Endothelial cell of umbilical vein (primary cell): ENCODE measurements at regions not wholly inside any gene's neighbourhood (a gene's known extent, or its start where the extent isn't known, plus 50 kb on each side); places are given as distances from the start of the nearest gene placed in this dataset.
A peak's percentile ranks its signal among the peaks of the same experiment; 100 is the strongest.

Experiments
- BruUV-seq: library from RNA; stranded (reverse); fragments of 400-500 nt; replicated peaks from 2 replicates; lab custom pipeline; 2021; lab: Mats Ljungman, UMichigan
- CTCF ChIA-PET: fragments of 300-600, 350-600 bp; sonication (Branson Sonifier 250); formaldehyde crosslinking; loops from one replicate; lab custom pipeline; 2021; ENCODE audit warnings: antibody characterized with exemption, inconsistent platforms; lab: Charles Lee
- POLR2A ChIA-PET: fragments of 300-600, 350-600 bp; sonication (Branson Sonifier 250); formaldehyde crosslinking; loops from one replicate; lab custom pipeline; 2021; ENCODE audit warnings: antibody characterized with exemption, inconsistent platforms; lab: Charles Lee
- DNase-seq: peaks from one replicate; pipeline ENCODE4 v3.0.0-alpha.2; 2011; ENCODE audit warnings: low read depth, low spot score
- FAIRE-seq: peaks from 2 replicates; lab custom pipeline; 2011; peaks lifted over from hg19 to GRCh38; lab: Jason Lieb, UNC
- H2AFZ ChIP-seq: 2 replicates; pipeline ENCODE4 v1.6.0; 2012; ENCODE audit warnings: low read depth, low read length, control low read depth, inconsistent platforms
- H3K27ac ChIP-seq: 2 replicates; pipeline ENCODE4 v1.5.1; 2011; ENCODE audit warnings: low read depth, mild to moderate bottlenecking, control low read depth, low read length, moderate library complexity; ENCODE audit not compliant: insufficient read depth
- H3K27me3 ChIP-seq, 2 experiments: 2 replicates each; pipeline versions ENCODE4 v1.6.0 to v1.6.1; 2011; ENCODE audit warnings: low read length in 2 of 2, mixed read lengths in 1 of 2; ENCODE audit not compliant: control insufficient read depth in 2 of 2, insufficient read depth in 2 of 2
- H3K36me3 ChIP-seq, 2 experiments: 2 replicates in 1 of 2; 3 replicates in 1 of 2; pipeline ENCODE4 v1.5.1; 2011; ENCODE audit warnings: low read length in 2 of 2, mild to moderate bottlenecking in 1 of 2, moderate library complexity in 1 of 2; ENCODE audit not compliant: control insufficient read depth in 2 of 2, insufficient read depth in 2 of 2; ENCODE audit errors: extremely low read depth in 1 of 2
- H3K4me1 ChIP-seq: 3 replicates; pipeline ENCODE4 v1.5.1; 2011; ENCODE audit warnings: mild to moderate bottlenecking, low read length; ENCODE audit not compliant: control insufficient read depth, insufficient read depth; ENCODE audit errors: extremely low read depth
- H3K4me2 ChIP-seq: 2 replicates; pipeline ENCODE4 v1.6.1; 2011; ENCODE audit warnings: low read length, control low read depth, mixed read lengths; ENCODE audit not compliant: insufficient read depth
- H3K4me3 ChIP-seq, 3 experiments: fragments of 200-600 bp in 1 of 3; sonication (generic), shearing (Covaris generic) in 1 of 3; replicated peaks in 1 of 3; 2 replicates each; pipeline ENCODE4 v1.5.1; 2011 to 2016; ENCODE audit warnings: control low read depth in 3 of 3, low read length in 3 of 3, mild to moderate bottlenecking in 2 of 3, inconsistent platforms in 1 of 3, low read depth in 1 of 3, moderate library complexity in 1 of 3; ENCODE audit not compliant: insufficient read depth in 1 of 3
- H3K79me2 ChIP-seq: 2 replicates; pipeline ENCODE4 v1.6.0; 2012; ENCODE audit warnings: low read length, inconsistent platforms; ENCODE audit not compliant: control insufficient read depth, insufficient read depth
- H3K9ac ChIP-seq: replicated peaks from 2 replicates; pipeline ENCODE3; 2011; ENCODE audit warnings: low read length, control low read depth; ENCODE audit not compliant: insufficient read depth; ENCODE audit errors: extremely low read depth
- H3K9me1 ChIP-seq: replicated peaks from 3 replicates; pipeline ENCODE4 v1.6.0; 2011; ENCODE audit warnings: mild to moderate bottlenecking, low read length; ENCODE audit not compliant: control insufficient read depth, insufficient read depth; ENCODE audit errors: extremely low read depth
- H3K9me3 ChIP-seq: replicated peaks from 2 replicates; pipeline ENCODE4 v1.5.1; 2012; ENCODE audit warnings: low read length, inconsistent platforms; ENCODE audit not compliant: control insufficient read depth, insufficient read depth
- H4K20me1 ChIP-seq: replicated peaks from 2 replicates; pipeline ENCODE3; 2011; ENCODE audit warnings: mild to moderate bottlenecking, low read length; ENCODE audit not compliant: control insufficient read depth, insufficient read depth; ENCODE audit errors: extremely low read depth
- EZH2 ChIP-seq: IDR thresholded peaks from 2 replicates; pipeline ENCODE4 v1.6.1; 2012; ENCODE audit warnings: borderline replicate concordance, low read depth, mild to moderate bottlenecking, moderate library complexity, low read length, inconsistent platforms; ENCODE audit not compliant: severe bottlenecking
- FOS ChIP-seq: IDR thresholded peaks from 2 replicates; pipeline ENCODE4 v1.6.1; 2011; ENCODE audit warnings: mild to moderate bottlenecking, low read length, moderate library complexity, borderline replicate concordance; ENCODE audit not compliant: insufficient read depth
- GATA2 ChIP-seq: IDR thresholded peaks from 2 replicates; pipeline ENCODE4 v1.7.0; 2011; ENCODE audit warnings: low read depth, mild to moderate bottlenecking, moderate library complexity, mixed read lengths, low read length; ENCODE audit not compliant: insufficient read length, insufficient read depth
- JUN ChIP-seq: IDR thresholded peaks from 2 replicates; pipeline ENCODE4 v1.6.1; 2011; ENCODE audit warnings: borderline replicate concordance, low read depth; ENCODE audit not compliant: insufficient read length, insufficient read depth
- MYC ChIP-seq: IDR thresholded peaks from one replicate; pipeline ENCODE4 v1.6.1; 2011; ENCODE audit warnings: mild to moderate bottlenecking, low read depth, low read length
- POLR2A ChIP-seq: IDR thresholded peaks from 2 replicates; pipeline ENCODE4 v1.6.1; 2012; ENCODE audit warnings: low read depth, mild to moderate bottlenecking, control low read depth, low read length
- POLR2AphosphoS5 ChIP-seq: IDR thresholded peaks from 2 replicates; pipeline ENCODE4 v1.6.1; 2012; ENCODE audit warnings: low read depth, mild to moderate bottlenecking, control low read depth, low read length, moderate library complexity; ENCODE audit not compliant: insufficient read depth
- dilution Hi-C: fragments of 300-500 bp; cut with MboI; formaldehyde crosslinking; loops from one replicate; pipeline ENCODE4 v1.15.0; 2019; ENCODE audit warnings: low sequenced_read_pairs; ENCODE audit not compliant: extremely low pct_ligation_motif_present
- intact Hi-C: fragments of 100-400 bp; cut with micrococcal nuclease; formaldehyde crosslinking; loops from one replicate; pipeline ENCODE4 v1.10.0; 2022
- TF ChIP-seq, protein P1 (sequence below): IDR thresholded peaks from 2 replicates; pipeline ENCODE4 v1.6.1; 2011; ENCODE audit not compliant: insufficient read depth, insufficient read length
- TF ChIP-seq, protein P2 (sequence below), 2 donors: IDR thresholded peaks; 1 replicate in 1 of 2; 2 replicates in 1 of 2; pipeline ENCODE4 v1.5.1; 2011; ENCODE audit warnings: low read length in 2 of 2, mild to moderate bottlenecking in 2 of 2, moderate library complexity in 2 of 2, control low read depth in 1 of 2, inconsistent platforms in 1 of 2, low read depth in 1 of 2; ENCODE audit not compliant: insufficient read depth in 1 of 2; ENCODE audit errors: extremely low read depth in 1 of 2

DNA sequence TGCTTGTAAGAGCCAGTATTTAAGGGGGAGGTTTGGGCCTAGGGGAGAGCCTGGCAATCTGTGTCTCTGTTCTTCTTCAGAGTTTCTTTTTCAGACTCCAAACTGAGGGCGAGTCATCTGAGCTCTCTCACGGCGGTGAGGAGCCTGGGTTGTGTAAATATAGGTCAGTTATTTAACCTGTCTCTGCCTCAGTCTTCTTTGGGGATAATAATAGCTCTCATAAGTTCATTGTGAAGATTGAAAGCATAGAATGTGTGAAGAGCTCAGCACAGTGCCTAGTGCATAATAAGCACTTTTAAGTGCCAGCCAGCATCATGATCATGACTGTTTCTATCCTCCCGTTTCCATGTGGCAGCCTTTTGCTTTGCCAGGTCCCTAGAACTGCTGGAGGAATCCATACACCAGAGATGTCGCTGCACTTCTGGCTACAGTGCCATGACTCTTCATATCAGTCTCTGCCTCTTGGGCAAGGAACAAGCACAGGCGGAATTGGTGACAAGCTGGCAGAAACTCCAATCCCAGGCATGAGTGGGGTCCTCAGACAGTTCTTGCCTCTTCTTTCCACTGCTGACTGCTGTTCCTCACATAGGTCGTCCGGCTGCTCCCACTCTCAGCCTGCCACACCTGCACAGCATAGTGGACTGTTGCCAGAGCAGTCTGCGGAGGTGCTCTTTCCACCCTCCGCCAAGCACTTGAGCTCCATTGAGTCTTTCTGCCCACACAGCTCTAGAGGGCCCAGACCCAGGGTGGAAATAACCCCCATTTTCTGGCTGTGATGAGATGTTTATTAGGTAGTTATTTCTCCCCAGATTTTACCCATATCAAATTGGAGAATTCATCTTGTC, 103.7 kb upstream of the MAML3 start:
- FAIRE-seq (no peak), DNase-seq (peak; percentile 26)
- no peak overlapping the region for H3K4me3 ChIP-seq
- H2AFZ ChIP-seq, result no peak overlapping the region
- POLR2A ChIA-PET, result interaction anchor here (1.5 kb wide), 1 partner anchor 10 kb away, joined by 6 read pairs; no protein-coding TSS in a partner anchor
- H3K9ac ChIP-seq, result peak overlapping the region; percentile 50
- H3K4me1 ChIP-seq, result peaks cover 56% of the 10 kb centered on the region
- intact Hi-C loops, result loop anchor here (1.0 to 2.0 kb wide), 2 partner anchors 19 to 69 kb away; no protein-coding TSS in a partner anchor
- TSS peak; percentile 27 for BruUV-seq
- TF ChIP-seq, protein P1, sequence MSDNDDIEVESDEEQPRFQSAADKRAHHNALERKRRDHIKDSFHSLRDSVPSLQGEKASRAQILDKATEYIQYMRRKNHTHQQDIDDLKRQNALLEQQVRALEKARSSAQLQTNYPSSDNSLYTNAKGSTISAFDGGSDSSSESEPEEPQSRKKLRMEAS, result no peak
- TF ChIP-seq MYC (no peak), FOS (no peak), GATA2 (no peak), EZH2 (no peak), POLR2AphosphoS5 (no peak), JUN (no peak), POLR2A (no peak)
- TF ChIP-seq, protein P2, sequence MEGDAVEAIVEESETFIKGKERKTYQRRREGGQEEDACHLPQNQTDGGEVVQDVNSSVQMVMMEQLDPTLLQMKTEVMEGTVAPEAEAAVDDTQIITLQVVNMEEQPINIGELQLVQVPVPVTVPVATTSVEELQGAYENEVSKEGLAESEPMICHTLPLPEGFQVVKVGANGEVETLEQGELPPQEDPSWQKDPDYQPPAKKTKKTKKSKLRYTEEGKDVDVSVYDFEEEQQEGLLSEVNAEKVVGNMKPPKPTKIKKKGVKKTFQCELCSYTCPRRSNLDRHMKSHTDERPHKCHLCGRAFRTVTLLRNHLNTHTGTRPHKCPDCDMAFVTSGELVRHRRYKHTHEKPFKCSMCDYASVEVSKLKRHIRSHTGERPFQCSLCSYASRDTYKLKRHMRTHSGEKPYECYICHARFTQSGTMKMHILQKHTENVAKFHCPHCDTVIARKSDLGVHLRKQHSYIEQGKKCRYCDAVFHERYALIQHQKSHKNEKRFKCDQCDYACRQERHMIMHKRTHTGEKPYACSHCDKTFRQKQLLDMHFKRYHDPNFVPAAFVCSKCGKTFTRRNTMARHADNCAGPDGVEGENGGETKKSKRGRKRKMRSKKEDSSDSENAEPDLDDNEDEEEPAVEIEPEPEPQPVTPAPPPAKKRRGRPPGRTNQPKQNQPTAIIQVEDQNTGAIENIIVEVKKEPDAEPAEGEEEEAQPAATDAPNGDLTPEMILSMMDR (IDR thresholded peaks at IDR 0.05; ENCODE audit: extremely low read depth in 1 of 2, insufficient read depth in 1 of 2, low read depth in 1 of 2, low read length in 2 of 2), result no peak
- no peaks in the 10 kb centered on the region for H3K79me2 ChIP-seq
- no peaks in the 10 kb centered on the region for H3K27me3 ChIP-seq
- CTCF ChIA-PET, result interaction anchor here (0.6 to 1.8 kb wide), 12 partner anchors 10 to 245 kb away, joined by 3 to 9 read pairs (median 4); no protein-coding TSS in a partner anchor
- peak overlapping the region; percentile 91 for H3K27ac ChIP-seq
- no peak overlapping the region for H3K4me2 ChIP-seq
- no peaks in the 10 kb centered on the region for H4K20me1 ChIP-seq
- dilution Hi-C loops, result no loop called here
- H3K36me3 ChIP-seq, result no peaks in the 10 kb centered on the region
- H3K9me1 ChIP-seq, result no peaks in the 10 kb centered on the region
- no peaks in the 10 kb centered on the region for H3K9me3 ChIP-seq
